Hematopoietic multipotent progenitor cell treated with erythropoietin and hydrocortisone succinate and interleukin-3 and kit ligand, for 6 days (in vitro differentiated cells): ENCODE measurements at regions not wholly inside any gene's neighbourhood (a gene's known extent, or its start where the extent isn't known, plus 50 kb on each side); places are given as distances from the start of the nearest gene placed in this dataset.
A peak's percentile ranks its signal among the peaks of the same experiment; 100 is the strongest.

Experiments used
- DNase-seq: peaks from one replicate; pipeline ENCODE4 v3.0.0-alpha.2; 2015

- no peak for DNase-seq
These were observed 61.2 kb upstream of the BHLHE23 start for GRCh38 chr20:63067721-63068560.

GRCh38 chr20:63067266-63067635 lies 60.5 kb upstream of the BHLHE23 start:
- no peak for DNase-seq

- DNase-seq: no peak
These were observed 59.9 kb upstream of the BHLHE23 start for GRCh38 chr20:63066506-63067265.

- DNase-seq: no peak
These were observed 59.1 kb upstream of the BHLHE23 start for GRCh38 chr20:63065911-63066310.

- DNase-seq: no peak
These were observed 58.3 kb upstream of the BHLHE23 start for GRCh38 chr20:63064745-63065711.

GRCh38 chr20:63064310-63064709 lies 57.5 kb upstream of the BHLHE23 start:
- DNase-seq: no peak

GRCh38 chr20:63062188-63063140 lies 55.7 kb upstream of the BHLHE23 start:
- DNase-seq: no peak

- no peak for DNase-seq
These were observed 55.0 kb upstream of the BHLHE23 start for GRCh38 chr20:63061771-63062100.

- DNase-seq: no peak
These were observed 54.4 kb upstream of the BHLHE23 start for GRCh38 chr20:63061051-63061770.

- DNase-seq: no peak
These were observed 53.6 kb upstream of the BHLHE23 start for GRCh38 chr20:63060057-63060991.

- no peak for DNase-seq
These were observed 52.9 kb upstream of the BHLHE23 start for GRCh38 chr20:63059684-63060056.

- DNase-seq: no peak
These were observed 52.1 kb upstream of the BHLHE23 start for GRCh38 chr20:63058696-63059335.

GRCh38 chr20:63057171-63058117 lies 50.7 kb upstream of the BHLHE23 start:
- no peak for DNase-seq

- DNase-seq: peak; percentile 25
These were observed 49.7 kb upstream of the BHLHE23 start for GRCh38 chr20:63056236-63057170.
